Nephron (organoid): ENCODE measurements at regions not wholly inside any gene's neighbourhood (a gene's known extent, or its start where the extent isn't known, plus 50 kb on each side); places are given as distances from the start of the nearest gene placed in this dataset.

Source experiments
- H3K27ac Mint-ChIP-seq, 3 experiments: 2 replicates each; pipeline ENCODE4 v1.8.0; 2020; ENCODE audit warnings: mixed read lengths in 3 of 3, mild to moderate bottlenecking in 2 of 3, moderate library complexity in 1 of 3
- H3K27me3 Mint-ChIP-seq: 2 replicates; pipeline ENCODE4 v1.8.0; 2021; ENCODE audit warnings: low read depth, mild to moderate bottlenecking, moderate library complexity, mixed read lengths
- H3K36me3 Mint-ChIP-seq: 2 replicates; pipeline ENCODE4 v1.8.0; 2020; ENCODE audit warnings: low read depth, mixed read lengths
- H3K4me1 Mint-ChIP-seq: 2 replicates; pipeline ENCODE4 v1.8.0; 2020; ENCODE audit warnings: mixed read lengths
- H3K4me3 Mint-ChIP-seq, 3 experiments: 2 replicates each; pipeline ENCODE4 v1.8.0; 2020; ENCODE audit warnings: mild to moderate bottlenecking in 3 of 3, mixed read lengths in 3 of 3, moderate library complexity in 2 of 3
- H3K9me3 Mint-ChIP-seq: 2 replicates; pipeline ENCODE4 v1.8.0; 2020; ENCODE audit warnings: mixed read lengths
- CTCF ChIP-seq, 3 experiments: fragments of 200-600 bp; sonication (generic); IDR thresholded peaks; one replicate each; pipeline ENCODE4 v1.5.0; 2021; ENCODE audit warnings: antibody characterized with exemption in 3 of 3; ENCODE audit not compliant: unreplicated experiment in 3 of 3

- TF ChIP-seq CTCF (IDR thresholded peaks at IDR 0.05; ENCODE audit: unreplicated experiment in 3 of 3): no peak
- no peak overlapping the region for H3K27ac Mint-ChIP-seq
- H3K36me3 Mint-ChIP-seq: no peaks in the 10 kb centered on the region
- H3K4me3 Mint-ChIP-seq: no peak overlapping the region
- no peaks in the 10 kb centered on the region for H3K4me1 Mint-ChIP-seq
- peaks cover 4% of the 10 kb centered on the region for H3K9me3 Mint-ChIP-seq
- no peaks in the 10 kb centered on the region for H3K27me3 Mint-ChIP-seq
Measured at GRCh38 chr2:82591718-82592117, 1867.4 kb downstream of the SUCLG1 start.

- Mint-ChIP-seq H3K4me3 (no peak overlapping the region), H3K9me3 (peaks cover 4% of the 10 kb centered on the region), H3K4me1 (no peaks in the 10 kb centered on the region)
Measured at GRCh38 chr2:82576656-82577055, 1882.4 kb downstream of the SUCLG1 start.

GRCh38 chr2:82539280-82539621 lies 1919.8 kb downstream of the SUCLG1 start:
- Mint-ChIP-seq H3K9me3 (no peaks in the 10 kb centered on the region), H3K4me3 (no peak overlapping the region), H3K36me3 (no peaks in the 10 kb centered on the region), H3K27ac (no peak overlapping the region), H3K27me3 (no peaks in the 10 kb centered on the region), H3K4me1 (no peaks in the 10 kb centered on the region)
- TF ChIP-seq CTCF (IDR thresholded peaks at IDR 0.05; ENCODE audit: unreplicated experiment in 3 of 3): no peak

More at GRCh38 chr2:82576656-82577055, 1882.4 kb downstream of the SUCLG1 start:
- Mint-ChIP-seq H3K27me3 (no peaks in the 10 kb centered on the region), H3K36me3 (no peaks in the 10 kb centered on the region), H3K27ac (no peak overlapping the region)
- no peak for TF ChIP-seq CTCF (IDR thresholded peaks at IDR 0.05; ENCODE audit: unreplicated experiment in 3 of 3)

- Mint-ChIP-seq H3K4me3 (no peak overlapping the region), H3K4me1 (no peaks in the 10 kb centered on the region), H3K36me3 (no peaks in the 10 kb centered on the region), H3K27ac (no peak overlapping the region), H3K9me3 (no peaks in the 10 kb centered on the region), H3K27me3 (no peaks in the 10 kb centered on the region)
- TF ChIP-seq CTCF (IDR thresholded peaks at IDR 0.05; ENCODE audit: unreplicated experiment in 3 of 3): no peak
Measured at GRCh38 chr2:82538590-82539279, 1920.3 kb downstream of the SUCLG1 start.

GRCh38 chr2:82528288-82528687 lies 1930.8 kb downstream of the SUCLG1 start:
- Mint-ChIP-seq H3K4me3 (no peak overlapping the region), H3K9me3 (peaks cover 2% of the 10 kb centered on the region), H3K27ac (no peak overlapping the region), H3K27me3 (no peaks in the 10 kb centered on the region), H3K36me3 (no peaks in the 10 kb centered on the region), H3K4me1 (no peaks in the 10 kb centered on the region)
- TF ChIP-seq CTCF (IDR thresholded peaks at IDR 0.05; ENCODE audit: unreplicated experiment in 3 of 3): no peak

GRCh38 chr2:82527124-82527523 lies 1932.0 kb downstream of the SUCLG1 start:
- peaks cover 2% of the 10 kb centered on the region for H3K9me3 Mint-ChIP-seq
- H3K27me3 Mint-ChIP-seq: no peaks in the 10 kb centered on the region
- no peaks in the 10 kb centered on the region for H3K36me3 Mint-ChIP-seq
- TF ChIP-seq CTCF (IDR thresholded peaks at IDR 0.05; ENCODE audit: unreplicated experiment in 3 of 3): no peak
- no peak overlapping the region for H3K4me3 Mint-ChIP-seq
- no peak overlapping the region for H3K27ac Mint-ChIP-seq
- no peaks in the 10 kb centered on the region for H3K4me1 Mint-ChIP-seq
